Heart left ventricle (tissue), 16 donors: ENCODE measurements at regions not wholly inside any gene's neighbourhood (a gene's known extent, or its start where the extent isn't known, plus 50 kb on each side); places are given as distances from the start of the nearest gene placed in this dataset.
"Not testable (repeated sequence)": the region's sequence is repeated elsewhere in the genome, so short reads cannot be mapped to it uniquely, and the experiment has no call there.

Source experiments
- ATAC-seq, 4 donors: fragments of 200-7000 bp; cut with Tn5 transposase; one replicate each; pipeline ENCODE4 v1.9.1; 2020 to 2022; ENCODE audit warnings: moderate library complexity in 4 of 4, mild to moderate bottlenecking in 3 of 4, moderate number of reproducible peaks in 1 of 4
- DNase-seq, 5 donors: peaks; one replicate each; pipeline ENCODE4 v3.0.0-alpha.2; 2020
- H3K27ac ChIP-seq, 12 donors: fragments of 200-600 bp; sonication (generic) in 4 of 12; one replicate each; pipeline versions ENCODE4 v1.5.0 to v1.8.0; 2016 to 2022; ENCODE audit warnings: mild to moderate bottlenecking in 2 of 12
- H3K27me3 ChIP-seq, 9 donors: fragments of 200-600 bp; sonication (generic) in 2 of 9; one replicate each; pipeline versions ENCODE4 v1.5.1 to v1.8.0; 2016 to 2022; ENCODE audit warnings: mild to moderate bottlenecking in 3 of 9
- H3K36me3 ChIP-seq, 9 donors: fragments of 200-600 bp; sonication (generic) in 2 of 9; one replicate each; pipeline versions ENCODE4 v1.5.0 to v1.8.0; 2018 to 2022; ENCODE audit warnings: mild to moderate bottlenecking in 2 of 9
- H3K4me1 ChIP-seq, 12 donors: fragments of 200-600 bp; sonication (generic) in 4 of 12; one replicate each; pipeline versions ENCODE4 v1.5.0 to v1.8.0; 2016 to 2022; ENCODE audit warnings: mild to moderate bottlenecking in 3 of 12
- H3K4me3 ChIP-seq, 12 donors: fragments of 200-600 bp; sonication (generic) in 4 of 12; one replicate each; pipeline versions ENCODE4 v1.5.0 to v1.8.0; 2017 to 2022; ENCODE audit warnings: mild to moderate bottlenecking in 9 of 12, moderate library complexity in 4 of 12
- H3K9me3 ChIP-seq, 12 donors: fragments of 200-600 bp; sonication (generic) in 4 of 12; one replicate each; pipeline versions ENCODE4 v1.5.0 to v1.8.0; 2016 to 2022; ENCODE audit warnings: mild to moderate bottlenecking in 1 of 12
- CTCF ChIP-seq, 12 donors: fragments of 200-600 bp; sonication (generic) in 4 of 12; IDR thresholded peaks; one replicate each; pipeline versions ENCODE4 v1.5.0 to v1.8.0; 2018 to 2022; ENCODE audit warnings: antibody characterized with exemption in 12 of 12, mild to moderate bottlenecking in 5 of 12
- POLR2A ChIP-seq, 2 donors: fragments of 450-650 bp; IDR thresholded peaks; one replicate each; pipeline ENCODE4 v1.6.1; 2017; ENCODE audit warnings: antibody characterized with exemption in 2 of 2, mild to moderate bottlenecking in 2 of 2, moderate library complexity in 2 of 2
- WGBS, 4 donors: extraction: QIAGEN DNeasy Blood & Tissue Kit in 2 of 4; methylation state at CpG; one replicate each; pipeline versions ENCODE4 v1.1.5 to v1.1.7; 2013 to 2018; 5-methylcytosine and 5-hydroxymethylcytosine counted together
- intact Hi-C, 10 donors: fragments of 100-400 bp; cut with DNase I; formaldehyde crosslinking; loops; one replicate each; pipeline versions ENCODE4 v1.11.1 to v1.14.2; 2022
- donor health status: ischemic (EF 13 %, LVEDD 7.1; RV severe dilation, severe dysfunction).
- donor health status: healthy with polysubstance abuse.
- donor health status: DM: no; HTN: yes; CAD: no.
- donor health status: DM: no; HTN: no; CAD: no.
- donor health status: ischemic (EF 25% LVEDD 6.9; RV normal size, moderate dysfunction).
- donor health status: ischemic (EF 25% LVEDD 5.7; RV mildly dilated, moderate dysfunction).
- donor health status: healthy.
- donor health status: DM: yes; HTN: yes; CAD: no.
- donor health status: ischemic (EF 35%, LVEDD 5.7; RV mildly dilated, moderate dysfunction).
- donor health status: nonischemic (EF 11% LVEDD 7.7; RV severe dilation, severe dysfunction).
- donor health status: DM: yes; HTN: yes; CAD: no.
- donor health status: PGD.
- donor health status: ischemic (EF 29% LVEDD 5.4; RV normal size, mild dysfunction).
- donor health status: nonischemic (EF 23%, LVEDD 6.1; RV moderate dilation, normal function).

DNA sequence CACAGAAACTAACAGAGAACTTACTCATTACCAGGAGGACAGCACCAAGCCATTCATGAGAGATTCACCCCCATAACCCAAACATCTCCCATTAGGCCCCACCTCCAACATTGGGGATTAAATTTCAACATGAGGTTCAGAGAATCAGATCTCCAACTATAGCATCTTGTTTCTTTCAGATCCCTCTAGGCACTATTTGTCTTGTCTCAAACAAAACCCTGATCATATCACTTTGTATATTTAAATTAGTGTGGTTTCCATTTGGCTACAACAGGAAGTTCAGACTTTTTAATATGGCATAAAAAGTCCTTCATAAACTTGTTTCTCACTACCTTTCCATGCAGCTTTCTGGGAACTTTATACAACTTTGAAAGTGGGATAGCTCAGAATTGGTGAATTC is 699.0 kb upstream of the MIR17HG start:
- Histone ChIP-seq H3K27ac (no peak overlapping the region), H3K4me3 (no peak overlapping the region), H3K4me1 (no peaks in the 10 kb centered on the region), H3K27me3 (no peaks in the 10 kb centered on the region), H3K9me3 (peaks cover 0 to 8% (median 0%) of the 10 kb centered on the region in 12 donors), H3K36me3 (no peaks in the 10 kb centered on the region)
- DNase-seq = no peak
- ATAC-seq = no peak
- TF ChIP-seq POLR2A (IDR thresholded peaks at IDR 0.05) (no peak), CTCF (IDR thresholded peaks at IDR 0.05) (no peak)
- intact Hi-C loops = no loop called here

DNA sequence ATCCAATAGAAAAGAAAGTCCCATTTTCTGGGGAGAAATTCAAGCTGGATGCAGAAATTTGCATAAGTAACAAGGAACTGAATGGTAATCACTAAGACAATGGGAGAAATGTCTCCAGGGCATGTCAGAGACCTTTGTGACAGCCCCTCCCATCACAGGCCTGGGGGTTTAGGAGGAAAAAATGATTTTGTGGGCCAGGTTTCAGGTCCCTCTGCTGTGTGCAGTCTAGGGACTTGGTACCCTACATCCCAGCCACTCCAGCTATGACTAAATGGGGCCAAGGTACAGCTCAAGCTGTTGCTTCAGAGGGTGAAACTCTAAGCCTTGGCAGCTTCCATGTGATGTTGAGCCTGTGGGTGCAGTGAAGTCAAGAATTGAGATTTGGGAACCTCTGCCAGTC is 695.5 kb upstream of the MIR17HG start:
- intact Hi-C loops = no loop called here
- Histone ChIP-seq H3K27ac (no peak overlapping the region), H3K4me1 (no peaks in the 10 kb centered on the region), H3K9me3 (peaks cover 0 to 8% (median 0%) of the 10 kb centered on the region in 12 donors), H3K4me3 (no peak overlapping the region), H3K36me3 (no peaks in the 10 kb centered on the region), H3K27me3 (no peaks in the 10 kb centered on the region)
- DNase-seq = no peak
- no peak for TF ChIP-seq POLR2A (IDR thresholded peaks at IDR 0.05)
- no peak for TF ChIP-seq CTCF (IDR thresholded peaks at IDR 0.05)
- no peak for ATAC-seq

DNA sequence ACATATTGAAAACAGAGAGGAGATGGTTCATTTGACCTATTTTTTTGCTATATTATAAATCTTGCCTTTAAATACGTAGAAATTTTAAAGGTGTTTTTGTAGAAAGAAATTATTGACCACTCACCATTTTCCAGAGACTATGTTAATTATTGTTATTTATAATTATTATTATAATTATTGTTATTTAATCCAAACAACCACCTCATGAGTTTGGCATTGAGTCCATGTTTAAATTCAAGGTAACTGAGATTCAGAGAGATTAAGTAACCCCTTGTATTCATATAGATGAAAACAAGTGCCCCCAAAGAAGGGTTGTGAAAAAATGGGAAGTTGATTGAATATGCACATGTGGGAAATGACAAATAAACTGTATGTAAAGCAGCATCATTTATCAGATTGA is 692.5 kb upstream of the MIR17HG start:
- Histone ChIP-seq H3K27ac (no peak overlapping the region), H3K27me3 (no peaks in the 10 kb centered on the region), H3K4me1 (no peaks in the 10 kb centered on the region), H3K9me3 (peaks cover 0 to 8% (median 0%) of the 10 kb centered on the region in 12 donors), H3K4me3 (no peak overlapping the region), H3K36me3 (no peaks in the 10 kb centered on the region)
- TF ChIP-seq CTCF (IDR thresholded peaks at IDR 0.05) (no peak), POLR2A (IDR thresholded peaks at IDR 0.05) (no peak)
- WGBS, 4 donors = 94 to 98% (median 95%) methylated on average over 1 of the region's 1 CpG
- ATAC-seq = no peak
- intact Hi-C loops = no loop called here
- no peak for DNase-seq

DNA sequence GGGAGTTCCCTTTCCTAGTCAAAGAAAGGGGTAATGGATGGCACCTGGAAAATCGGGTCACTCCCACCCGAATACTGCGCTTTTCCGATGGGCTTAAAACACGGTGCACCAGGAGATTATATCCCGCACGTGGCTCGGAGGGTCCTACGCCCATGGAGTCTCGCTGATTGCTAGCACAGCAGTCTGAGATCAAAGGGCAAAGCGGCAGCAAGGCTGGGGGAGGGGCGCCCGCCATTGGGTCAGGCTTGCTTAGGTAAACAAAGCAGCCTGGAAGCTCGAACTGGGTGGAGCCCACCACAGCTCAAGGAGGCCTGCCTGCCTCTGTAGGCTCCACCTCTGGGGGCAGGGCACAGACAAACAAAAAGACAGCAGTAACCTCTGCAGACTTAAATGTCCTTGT is 683.3 kb upstream of the MIR17HG start:
- DNase-seq, H3K27ac ChIP-seq, intact Hi-C loops, ATAC-seq, H3K4me3 ChIP-seq, H3K36me3 ChIP-seq, H3K27me3 ChIP-seq, H3K4me1 ChIP-seq, H3K9me3 ChIP-seq: not testable (repeated sequence)
- 90 to 95% (median 92%) methylated on average over 10 to 14 of the region's 14 CpGs for WGBS, 4 donors

- intact Hi-C loops = no loop called here
- no peaks in the 10 kb centered on the region for H3K36me3 ChIP-seq
- 76 to 91% (median 87%) methylated on average over 1 of the region's 1 CpG for WGBS, 4 donors
- DNase-seq (no peak), ATAC-seq (no peak)
- no peak overlapping the region for H3K27ac ChIP-seq
- TF ChIP-seq CTCF (IDR thresholded peaks at IDR 0.05) = no peak
- TF ChIP-seq POLR2A (IDR thresholded peaks at IDR 0.05) = no peak
- no peaks in the 10 kb centered on the region for H3K27me3 ChIP-seq
- H3K4me1 ChIP-seq = no peaks in the 10 kb centered on the region
- H3K9me3 ChIP-seq = no peaks in the 10 kb centered on the region
- no peak overlapping the region for H3K4me3 ChIP-seq
Observed at GRCh38 chr13:90673746-90674145, 673.7 kb upstream of the MIR17HG start.
